ENCODE measurements at regions not wholly inside any gene's neighbourhood (a gene's known extent, or its start where the extent isn't known, plus 50 kb on each side); places are given as distances from the start of the nearest gene placed in this dataset.

DNA sequence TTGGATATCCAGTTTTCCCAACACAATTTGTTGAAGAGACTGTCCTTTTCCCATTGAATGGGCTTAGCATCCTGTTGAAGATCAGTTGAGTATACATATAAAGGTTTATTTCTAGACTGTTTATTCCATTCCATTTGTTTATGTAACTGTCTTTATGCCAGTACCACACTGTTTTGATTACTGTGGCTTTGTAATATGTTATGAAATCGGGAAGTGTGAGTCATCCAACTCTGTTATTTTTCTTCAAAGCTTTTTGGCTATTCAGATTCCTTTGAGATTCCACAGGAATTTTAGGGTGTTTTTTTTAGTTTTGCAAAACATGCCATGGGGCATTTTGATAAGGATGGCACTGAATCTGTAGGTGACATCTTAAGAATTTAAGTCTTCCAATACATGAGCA is 188.3 kb downstream of the BMP7 start:
- CTCF ChIA-PET, result no interaction called here
- no peak for DNase-seq
- Mint-ChIP-seq H3K27ac (no peak overlapping the region), H3K4me1 (ENCODE audit: low read depth) (no peaks in the 10 kb centered on the region), H3K4me3 (no peak overlapping the region), H3K36me3 (ENCODE audit: low read depth) (no peaks in the 10 kb centered on the region), H3K27me3 (peaks cover 6% of the 10 kb centered on the region), H3K9me3 (peaks cover 20% of the 10 kb centered on the region)
- POLR2A ChIA-PET, result no interaction called here
- ATAC-seq, result no peak
- TF ChIP-seq, protein P1, sequence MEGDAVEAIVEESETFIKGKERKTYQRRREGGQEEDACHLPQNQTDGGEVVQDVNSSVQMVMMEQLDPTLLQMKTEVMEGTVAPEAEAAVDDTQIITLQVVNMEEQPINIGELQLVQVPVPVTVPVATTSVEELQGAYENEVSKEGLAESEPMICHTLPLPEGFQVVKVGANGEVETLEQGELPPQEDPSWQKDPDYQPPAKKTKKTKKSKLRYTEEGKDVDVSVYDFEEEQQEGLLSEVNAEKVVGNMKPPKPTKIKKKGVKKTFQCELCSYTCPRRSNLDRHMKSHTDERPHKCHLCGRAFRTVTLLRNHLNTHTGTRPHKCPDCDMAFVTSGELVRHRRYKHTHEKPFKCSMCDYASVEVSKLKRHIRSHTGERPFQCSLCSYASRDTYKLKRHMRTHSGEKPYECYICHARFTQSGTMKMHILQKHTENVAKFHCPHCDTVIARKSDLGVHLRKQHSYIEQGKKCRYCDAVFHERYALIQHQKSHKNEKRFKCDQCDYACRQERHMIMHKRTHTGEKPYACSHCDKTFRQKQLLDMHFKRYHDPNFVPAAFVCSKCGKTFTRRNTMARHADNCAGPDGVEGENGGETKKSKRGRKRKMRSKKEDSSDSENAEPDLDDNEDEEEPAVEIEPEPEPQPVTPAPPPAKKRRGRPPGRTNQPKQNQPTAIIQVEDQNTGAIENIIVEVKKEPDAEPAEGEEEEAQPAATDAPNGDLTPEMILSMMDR (IDR thresholded peaks at IDR 0.05), result no peak
- intact Hi-C loops (cut with micrococcal nuclease), result no loop called here

DNA sequence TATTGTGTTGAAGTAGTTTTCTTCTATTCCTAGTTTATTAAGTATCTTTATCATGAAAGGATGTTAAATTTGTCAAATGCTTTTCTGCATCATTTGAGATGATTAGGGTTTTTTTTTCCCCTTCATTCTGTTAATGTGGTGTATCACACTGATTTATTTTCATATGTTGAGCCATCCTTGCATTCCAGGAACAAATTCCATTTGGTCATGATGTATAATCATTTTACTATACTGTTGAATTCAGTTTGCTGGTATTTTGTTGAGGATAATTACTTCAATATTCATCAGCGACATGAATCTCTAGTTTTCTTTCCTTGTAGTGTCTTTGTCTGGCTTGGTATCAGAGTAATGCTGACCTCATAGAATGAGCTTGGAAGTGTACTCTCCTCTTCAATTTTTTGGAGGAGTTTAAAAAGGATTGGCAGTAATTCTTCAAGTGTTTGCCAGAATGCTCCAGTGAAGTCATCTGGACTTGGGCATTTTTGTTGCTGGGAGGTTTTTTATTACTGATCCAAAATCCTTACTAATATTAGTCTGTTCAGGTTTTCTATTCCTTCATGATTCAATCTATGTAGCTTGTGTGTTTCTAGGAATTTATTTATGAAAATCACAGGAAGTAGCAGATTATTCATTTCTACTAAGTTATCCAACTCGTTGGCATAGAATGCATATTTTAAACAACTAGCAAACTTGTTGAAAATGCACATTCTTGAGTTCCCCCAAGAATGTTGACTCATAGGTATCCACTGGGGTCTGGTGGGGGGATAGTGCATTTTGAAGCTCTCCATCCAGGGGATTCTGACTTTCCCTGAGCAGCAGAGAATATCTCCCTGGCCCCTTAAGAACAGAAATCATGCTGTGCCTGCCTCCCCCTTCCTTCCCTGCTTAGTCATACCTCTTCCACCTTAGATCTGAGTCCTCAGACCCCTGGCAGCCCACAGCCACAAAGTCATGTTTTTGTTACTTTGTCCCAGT is 187.1 kb downstream of the BMP7 start:
- intact Hi-C loops (cut with micrococcal nuclease), result no loop called here
- Mint-ChIP-seq H3K4me3 (no peak overlapping the region), H3K4me1 (ENCODE audit: low read depth) (no peaks in the 10 kb centered on the region), H3K27ac (no peak overlapping the region), H3K36me3 (ENCODE audit: low read depth) (no peaks in the 10 kb centered on the region), H3K27me3 (peaks cover 3% of the 10 kb centered on the region), H3K9me3 (peaks cover 20% of the 10 kb centered on the region)
- DNase-seq, result no peak
- no peak for ATAC-seq
- CTCF ChIA-PET, result no interaction called here
- POLR2A ChIA-PET, result no interaction called here
- TF ChIP-seq, protein P1 (IDR thresholded peaks at IDR 0.05), result no peak

DNA sequence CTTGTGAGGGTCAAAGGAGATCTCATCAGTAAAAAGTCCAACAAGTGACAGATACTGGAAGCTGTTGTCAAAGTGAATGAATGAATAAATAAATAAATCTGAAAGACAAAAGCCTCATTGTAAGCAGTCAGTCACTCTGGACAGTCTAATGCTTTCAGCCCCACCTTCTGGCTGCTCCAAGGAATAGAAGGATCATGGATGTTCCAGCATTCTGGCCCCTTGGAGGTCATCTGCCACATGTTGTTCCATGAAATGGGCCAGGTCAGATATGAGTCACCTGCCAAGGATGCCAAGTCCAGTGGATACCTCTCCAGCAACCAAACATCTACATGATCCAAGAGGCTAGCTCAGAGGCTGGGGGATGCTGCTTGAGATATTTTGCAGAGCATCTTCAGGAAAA is 185.6 kb downstream of the BMP7 start:
- TF ChIP-seq, protein P1 (IDR thresholded peaks at IDR 0.05), result no peak
- intact Hi-C loops (cut with micrococcal nuclease), result no loop called here
- Mint-ChIP-seq H3K27me3 (peaks cover 3% of the 10 kb centered on the region), H3K4me1 (ENCODE audit: low read depth) (no peaks in the 10 kb centered on the region), H3K27ac (no peak overlapping the region), H3K36me3 (ENCODE audit: low read depth) (no peaks in the 10 kb centered on the region), H3K9me3 (peaks cover 20% of the 10 kb centered on the region), H3K4me3 (no peak overlapping the region)
- no peak for DNase-seq
- POLR2A ChIA-PET, result no interaction called here
- no peak for ATAC-seq
- CTCF ChIA-PET, result interaction anchor here (1.0 kb wide), 1 partner anchor 266 kb away, joined by 3 read pairs; no protein-coding TSS in a partner anchor

DNA sequence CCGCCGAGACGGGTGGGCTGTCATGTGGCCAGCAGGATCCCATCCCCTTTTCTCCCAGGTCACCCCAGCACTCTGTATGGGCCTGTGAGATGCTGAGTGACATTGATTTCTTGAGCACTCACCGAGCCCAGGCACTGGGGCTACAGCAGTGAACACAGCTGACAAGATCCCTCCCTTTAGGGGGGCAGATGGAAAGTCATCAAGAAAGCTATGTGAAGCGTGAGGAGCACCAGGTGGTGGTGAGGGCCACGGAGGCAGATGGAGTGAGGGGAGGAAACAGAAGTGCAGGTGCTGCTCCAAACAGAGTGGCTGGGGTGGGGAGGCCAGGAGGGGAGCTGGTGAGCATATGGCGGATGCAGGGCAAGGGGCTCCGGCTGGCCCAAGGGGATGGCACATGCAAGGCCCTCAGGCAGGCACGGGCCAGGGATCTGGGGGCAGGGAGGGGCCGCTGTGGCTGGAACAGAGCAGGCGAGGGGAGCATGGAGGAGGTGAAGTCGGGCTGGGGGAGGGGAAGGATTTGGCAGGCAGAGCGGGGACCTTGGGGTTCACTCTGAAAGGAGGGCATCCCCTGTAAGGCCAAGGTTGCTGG is 184.0 kb downstream of the BMP7 start:
- CTCF ChIA-PET, result no interaction called here
- POLR2A ChIA-PET, result no interaction called here
- no peaks in the 10 kb centered on the region for H3K36me3 Mint-ChIP-seq (ENCODE audit: low read depth)
- peaks cover 8% of the 10 kb centered on the region for H3K27me3 Mint-ChIP-seq
- DNase-seq, result no peak
- no peak for ATAC-seq
- H3K4me1 Mint-ChIP-seq (ENCODE audit: low read depth), result no peaks in the 10 kb centered on the region
- no peak overlapping the region for H3K4me3 Mint-ChIP-seq
- no peak overlapping the region for H3K27ac Mint-ChIP-seq
- intact Hi-C loops (cut with micrococcal nuclease), result no loop called here
- TF ChIP-seq, protein P1 (IDR thresholded peaks at IDR 0.05), result no peak
- H3K9me3 Mint-ChIP-seq, result peaks cover 17% of the 10 kb centered on the region

DNA sequence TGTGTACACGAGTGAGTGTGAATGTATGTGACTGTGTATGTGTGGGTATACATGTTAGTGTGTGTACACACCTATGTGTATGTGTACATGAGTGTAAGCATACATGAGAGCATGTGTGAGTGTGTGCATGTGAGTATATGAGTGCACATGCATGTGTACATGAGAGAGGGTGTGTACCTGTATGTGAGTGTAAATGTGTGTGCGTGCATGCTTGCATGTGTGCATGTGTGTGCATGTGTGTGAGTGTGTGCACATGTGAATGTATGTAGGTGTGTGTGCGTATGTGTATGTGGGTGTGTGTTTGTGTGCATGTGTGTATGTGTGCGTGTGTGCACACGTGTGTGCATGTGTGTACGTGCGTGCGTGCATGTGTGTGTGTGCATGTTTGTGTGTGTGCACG is 183.4 kb downstream of the BMP7 start:
- intact Hi-C loops (cut with micrococcal nuclease), result no loop called here
- ATAC-seq (no peak), DNase-seq (no peak)
- no peaks in the 10 kb centered on the region for H3K36me3 Mint-ChIP-seq (ENCODE audit: low read depth)
- peaks cover 15% of the 10 kb centered on the region for H3K9me3 Mint-ChIP-seq
- no peak overlapping the region for H3K27ac Mint-ChIP-seq
- no peak overlapping the region for H3K4me3 Mint-ChIP-seq
- peaks cover 8% of the 10 kb centered on the region for H3K27me3 Mint-ChIP-seq
- TF ChIP-seq, protein P1 (IDR thresholded peaks at IDR 0.05), result no peak
- ChIA-PET CTCF (no interaction called here), POLR2A (no interaction called here)
- H3K4me1 Mint-ChIP-seq (ENCODE audit: low read depth), result no peaks in the 10 kb centered on the region
